ENCODE measurements at regions not wholly inside any gene's neighbourhood (a gene's known extent, or its start where the extent isn't known, plus 50 kb on each side); places are given as distances from the start of the nearest gene placed in this dataset.
"Not testable (repeated sequence)": the region's sequence is repeated elsewhere in the genome, so short reads cannot be mapped to it uniquely, and the experiment has no call there.

DNA sequence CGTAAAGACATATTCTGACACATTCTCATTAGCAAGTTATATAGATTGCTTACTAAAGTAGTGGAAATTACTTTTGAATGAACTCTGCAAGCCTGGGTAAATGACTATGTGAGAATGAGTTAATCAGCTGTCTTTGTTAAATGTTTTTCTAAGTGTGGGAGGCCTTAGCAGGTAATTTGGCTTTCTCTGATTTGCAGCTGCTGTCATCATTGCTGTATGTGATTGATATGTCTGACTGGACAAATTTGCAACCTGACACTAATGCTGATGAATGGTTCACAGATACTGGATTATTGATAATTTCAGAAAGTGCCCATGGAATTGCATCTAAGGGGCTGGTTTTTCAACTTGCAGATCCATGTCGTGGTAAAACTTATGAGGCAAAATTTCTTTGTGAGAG lies 372.2 kb upstream of the SGO1 start:
- TF ChIP-seq POLR2A (IDR thresholded peaks at IDR 0.05; ENCODE audit: extremely low read depth, insufficient read length) = no peak
- TF ChIP-seq, protein P1, sequence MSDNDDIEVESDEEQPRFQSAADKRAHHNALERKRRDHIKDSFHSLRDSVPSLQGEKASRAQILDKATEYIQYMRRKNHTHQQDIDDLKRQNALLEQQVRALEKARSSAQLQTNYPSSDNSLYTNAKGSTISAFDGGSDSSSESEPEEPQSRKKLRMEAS (IDR thresholded peaks at IDR 0.05; ENCODE audit: low read depth, low read length) = no peak
- TF ChIP-seq, protein P2, sequence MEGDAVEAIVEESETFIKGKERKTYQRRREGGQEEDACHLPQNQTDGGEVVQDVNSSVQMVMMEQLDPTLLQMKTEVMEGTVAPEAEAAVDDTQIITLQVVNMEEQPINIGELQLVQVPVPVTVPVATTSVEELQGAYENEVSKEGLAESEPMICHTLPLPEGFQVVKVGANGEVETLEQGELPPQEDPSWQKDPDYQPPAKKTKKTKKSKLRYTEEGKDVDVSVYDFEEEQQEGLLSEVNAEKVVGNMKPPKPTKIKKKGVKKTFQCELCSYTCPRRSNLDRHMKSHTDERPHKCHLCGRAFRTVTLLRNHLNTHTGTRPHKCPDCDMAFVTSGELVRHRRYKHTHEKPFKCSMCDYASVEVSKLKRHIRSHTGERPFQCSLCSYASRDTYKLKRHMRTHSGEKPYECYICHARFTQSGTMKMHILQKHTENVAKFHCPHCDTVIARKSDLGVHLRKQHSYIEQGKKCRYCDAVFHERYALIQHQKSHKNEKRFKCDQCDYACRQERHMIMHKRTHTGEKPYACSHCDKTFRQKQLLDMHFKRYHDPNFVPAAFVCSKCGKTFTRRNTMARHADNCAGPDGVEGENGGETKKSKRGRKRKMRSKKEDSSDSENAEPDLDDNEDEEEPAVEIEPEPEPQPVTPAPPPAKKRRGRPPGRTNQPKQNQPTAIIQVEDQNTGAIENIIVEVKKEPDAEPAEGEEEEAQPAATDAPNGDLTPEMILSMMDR (IDR thresholded peaks at IDR 0.05; ENCODE audit: low read depth, low read length) = no peak
- TF ChIP-seq MYC (IDR thresholded peaks at IDR 0.05; ENCODE audit: low read depth, low read length) = no peak

DNA sequence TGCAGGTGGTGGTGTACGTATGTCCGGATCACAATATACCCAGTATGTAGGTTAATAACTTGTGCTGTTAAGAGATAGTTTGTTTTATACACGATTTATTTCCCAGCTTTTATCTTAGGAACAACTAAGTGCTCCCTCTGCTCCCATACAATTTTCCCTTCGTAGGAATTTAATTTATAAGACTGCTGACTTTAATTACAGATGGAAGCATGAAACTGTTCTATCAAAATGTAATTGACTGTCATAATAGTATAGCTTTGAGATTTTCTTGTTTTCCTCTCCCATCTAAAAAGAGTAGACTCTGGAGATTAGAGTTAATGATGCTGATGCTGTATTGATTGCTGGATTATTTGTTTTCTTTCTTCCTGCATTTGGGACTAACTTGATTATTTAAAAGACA lies 370.7 kb upstream of the SGO1 start:
- no peak for DNase-seq (ENCODE audit: low read depth)
- TF ChIP-seq, protein P1 (IDR thresholded peaks at IDR 0.05; ENCODE audit: low read depth, low read length) = no peak
- no peak for TF ChIP-seq MYC (IDR thresholded peaks at IDR 0.05; ENCODE audit: low read depth, low read length)
- no peak for TF ChIP-seq POLR2A (IDR thresholded peaks at IDR 0.05; ENCODE audit: extremely low read depth, insufficient read length)
- TF ChIP-seq, protein P2 (IDR thresholded peaks at IDR 0.05; ENCODE audit: low read depth, low read length) = no peak
- no peak overlapping the region for H3K4me3 ChIP-seq (ENCODE audit: low read depth, low read length)

More for the DNA sequence above, 372.2 kb upstream of the SGO1 start:
- DNase-seq (ENCODE audit: low read depth) = no peak
- no peak overlapping the region for H3K4me3 ChIP-seq (ENCODE audit: low read depth, low read length)

DNA sequence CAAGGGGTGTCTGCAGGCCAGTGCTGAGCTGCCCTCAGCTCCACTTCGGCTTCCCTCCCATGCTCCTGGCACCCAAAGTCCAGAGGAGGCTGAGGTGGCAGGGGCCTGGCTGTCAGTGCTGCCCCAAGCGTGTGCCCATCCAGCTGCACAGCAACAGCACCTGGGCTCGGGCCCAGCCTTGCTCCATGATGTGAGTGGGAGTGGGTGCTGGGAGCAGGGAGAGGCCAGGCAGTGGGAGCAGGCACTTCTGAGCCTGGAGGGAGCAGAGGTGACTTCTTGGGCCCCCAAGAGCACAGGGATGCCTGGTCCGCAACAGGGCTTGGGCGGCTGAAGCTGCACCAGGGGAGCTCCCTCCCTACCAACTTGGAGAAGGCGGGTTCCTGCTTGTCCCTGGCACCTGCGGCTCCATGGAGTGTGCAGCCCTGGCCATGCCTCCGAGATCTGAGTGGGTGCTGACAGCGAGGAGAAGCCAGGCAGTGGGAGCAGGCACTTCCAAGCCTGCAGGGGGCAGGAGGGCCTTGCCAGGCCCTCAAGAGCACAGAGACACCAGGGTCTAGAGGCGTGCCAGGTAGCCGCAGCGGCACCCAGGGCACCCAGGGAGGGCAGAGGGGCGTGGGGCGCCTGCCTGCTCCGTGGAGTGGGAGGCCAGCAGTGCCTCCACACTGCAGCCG lies 366.7 kb upstream of the SGO1 start:
- TF ChIP-seq, protein P2 (IDR thresholded peaks at IDR 0.05; ENCODE audit: low read depth, low read length) = no peak
- TF ChIP-seq, protein P1 (IDR thresholded peaks at IDR 0.05; ENCODE audit: low read depth, low read length) = no peak
- TF ChIP-seq MYC (IDR thresholded peaks at IDR 0.05; ENCODE audit: low read depth, low read length) (no peak), POLR2A (IDR thresholded peaks at IDR 0.05; ENCODE audit: extremely low read depth, insufficient read length) (no peak)
- no peak for DNase-seq (ENCODE audit: low read depth)
- H3K4me3 ChIP-seq (ENCODE audit: low read depth, low read length) = no peak overlapping the region

DNA sequence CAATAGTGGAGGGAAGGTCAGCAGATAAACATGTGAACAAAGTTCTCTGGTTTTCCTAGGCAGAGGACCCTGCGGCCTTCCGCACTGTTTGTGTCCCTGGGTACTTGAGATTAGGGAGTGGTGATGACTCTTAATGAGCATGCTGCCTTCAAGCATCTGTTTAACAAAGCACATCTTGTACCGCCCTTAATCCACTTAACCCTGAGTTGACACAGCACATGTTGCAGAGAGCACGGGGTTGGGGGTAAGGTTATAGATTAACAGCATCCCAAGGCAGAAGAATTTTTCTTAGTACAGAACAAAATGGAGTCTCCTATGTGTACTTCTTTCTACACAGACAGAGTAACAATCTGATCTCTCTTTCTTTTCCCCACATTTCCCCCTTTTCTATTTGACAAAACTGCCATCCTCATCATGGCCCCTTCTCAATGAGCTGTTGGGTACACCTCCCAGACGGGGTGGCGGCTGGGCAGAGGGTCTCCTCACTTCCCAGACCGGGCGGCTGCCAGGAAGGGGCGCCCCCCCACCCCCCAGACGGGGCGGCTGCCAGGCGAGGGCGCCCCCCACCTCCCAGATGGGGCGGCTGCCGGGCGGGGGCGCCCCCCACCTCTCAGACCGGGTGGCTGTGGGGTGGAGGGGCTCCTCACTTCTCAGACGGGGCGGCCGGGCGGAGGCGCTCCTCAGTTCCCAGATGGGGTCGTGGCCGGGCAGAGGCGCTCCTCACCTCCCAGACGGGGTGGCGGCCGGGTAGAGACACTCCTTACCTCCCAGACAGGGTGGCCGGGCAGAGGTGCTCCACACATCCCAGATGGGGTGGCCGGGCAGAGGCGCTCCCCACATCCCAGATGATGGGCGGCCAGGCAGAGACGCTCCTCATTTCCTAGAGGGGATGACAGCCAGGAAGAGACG lies 361.6 kb upstream of the SGO1 start:
- not testable (repeated sequence) for H3K4me3 ChIP-seq (ENCODE audit: low read depth, low read length); DNase-seq (ENCODE audit: low read depth)

DNA sequence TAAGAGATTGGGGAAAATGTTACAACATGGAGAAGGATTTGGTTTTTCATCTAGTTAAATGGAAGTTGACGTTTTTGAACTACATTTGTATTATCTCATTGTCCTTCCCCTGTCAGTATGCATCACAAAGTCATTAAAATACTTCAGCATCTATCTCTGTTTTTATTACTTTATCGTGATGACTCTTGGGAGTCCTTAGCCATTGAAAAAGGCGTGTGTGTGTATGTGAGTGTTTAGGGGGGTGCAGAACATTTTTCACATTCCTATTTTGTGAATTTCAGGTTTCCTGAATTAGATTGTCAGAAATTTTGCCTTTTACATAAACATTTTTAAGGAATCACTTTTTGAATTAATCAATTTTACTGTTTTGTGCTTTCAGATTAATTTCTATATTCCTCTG lies 360.6 kb upstream of the SGO1 start:
- no peak overlapping the region for H3K4me3 ChIP-seq (ENCODE audit: low read depth, low read length)
- no peak for DNase-seq (ENCODE audit: low read depth)
- TF ChIP-seq, protein P1 (IDR thresholded peaks at IDR 0.05; ENCODE audit: low read depth, low read length) = no peak
- TF ChIP-seq, protein P2 (IDR thresholded peaks at IDR 0.05; ENCODE audit: low read depth, low read length) = no peak
- TF ChIP-seq MYC (IDR thresholded peaks at IDR 0.05; ENCODE audit: low read depth, low read length) (no peak), POLR2A (IDR thresholded peaks at IDR 0.05; ENCODE audit: extremely low read depth, insufficient read length) (no peak)

DNA sequence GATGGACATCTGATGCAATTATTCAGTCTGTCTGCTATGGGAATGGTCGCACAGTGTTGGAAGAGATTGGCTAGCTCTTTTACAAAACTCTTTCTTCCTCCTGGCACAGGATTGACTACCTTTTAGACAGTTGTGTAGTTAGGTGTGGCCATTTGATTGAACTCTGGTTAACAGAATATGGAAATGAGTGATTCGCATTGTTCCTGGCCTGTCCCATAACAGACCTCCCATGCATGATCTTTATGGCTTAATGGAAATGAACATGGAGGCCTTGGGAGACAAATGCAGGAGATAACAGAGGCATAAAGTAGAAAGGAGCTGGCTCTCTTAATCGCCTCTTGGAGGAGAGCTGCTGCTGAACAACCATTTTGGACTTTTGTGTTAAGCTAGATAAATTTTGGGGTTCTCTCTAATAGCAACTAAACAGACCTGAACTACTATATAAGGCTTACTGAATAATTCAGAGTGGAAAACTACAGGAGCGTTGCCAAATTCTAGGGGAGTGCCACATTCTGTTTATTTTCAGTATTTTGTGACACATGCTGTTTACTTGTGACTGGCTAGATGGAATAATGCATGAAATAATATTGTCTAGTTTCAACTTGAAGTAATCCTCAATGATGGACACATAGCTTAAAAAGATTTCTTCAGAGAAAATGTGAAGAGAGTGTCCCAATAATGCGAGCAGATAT lies 357.7 kb upstream of the SGO1 start:
- H3K4me3 ChIP-seq (ENCODE audit: low read depth, low read length) = no peak overlapping the region
- DNase-seq (ENCODE audit: low read depth) = no peak
- TF ChIP-seq, protein P2 (IDR thresholded peaks at IDR 0.05; ENCODE audit: low read depth, low read length) = no peak

Measured in NB4 (cell line).